ENCODE measurements at regions not wholly inside any gene's neighbourhood (a gene's known extent, or its start where the extent isn't known, plus 50 kb on each side); places are given as distances from the start of the nearest gene placed in this dataset.

DNA sequence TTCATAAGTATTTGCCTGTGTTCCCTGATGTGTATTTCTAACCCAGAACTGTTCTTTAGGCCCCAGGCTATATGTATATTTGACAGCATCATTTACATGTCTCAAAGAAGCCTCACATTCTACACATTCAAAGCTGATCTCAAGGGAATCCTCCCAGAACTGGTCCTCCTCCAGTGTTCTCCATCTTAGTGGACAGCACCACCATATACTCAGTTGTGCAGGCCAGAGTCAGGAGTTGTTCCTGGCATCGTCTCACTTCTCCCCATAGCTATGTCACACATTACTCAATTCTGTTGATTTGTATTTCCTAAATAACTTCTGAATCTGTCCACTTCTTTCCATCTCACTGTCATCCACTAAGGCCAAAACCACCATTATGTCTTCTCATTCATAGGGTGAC is 82.8 kb upstream of the TRPC3 start:
- H3K9me2 ChIP-seq (replicated peaks; ENCODE audit: low read depth, low read length) = no peaks in the 10 kb centered on the region; the same call in 1 of the 2 replicates
- H3K9ac ChIP-seq (ENCODE audit: low read depth, low read length, poor library complexity, severe bottlenecking) = no peak overlapping the region
- no peaks in the 10 kb centered on the region for H3K27me3 ChIP-seq (ENCODE audit: insufficient read depth, low read length, poor library complexity, severe bottlenecking)
- H2AFZ ChIP-seq (ENCODE audit: low read length) = no peak overlapping the region
- no peak overlapping the region for H3K4me2 ChIP-seq (ENCODE audit: low read depth, low read length, poor library complexity, severe bottlenecking)
- H3K79me2 ChIP-seq (ENCODE audit: insufficient read depth, low read length) = no peaks in the 10 kb centered on the region
- no peaks in the 10 kb centered on the region for H3K36me3 ChIP-seq (ENCODE audit: insufficient read depth, low read length)
- no peak overlapping the region for H3K4me3 ChIP-seq (ENCODE audit: low read length, poor library complexity, severe bottlenecking)
- H4K20me1 ChIP-seq (ENCODE audit: insufficient read depth, low read length, poor library complexity, severe bottlenecking) = no peaks in the 10 kb centered on the region
- H3F3A ChIP-seq (ENCODE audit: low read depth) = no peaks in the 10 kb centered on the region
- no peaks in the 10 kb centered on the region for H3K9me3 ChIP-seq (ENCODE audit: insufficient read depth, low read depth, low read length)
- no peaks in the 10 kb centered on the region for H3K4me1 ChIP-seq (ENCODE audit: insufficient read depth, low read length, poor library complexity, severe bottlenecking)
- TF ChIP-seq EZH2phosphoT487 (IDR thresholded peaks at IDR 0.05; ENCODE audit: borderline replicate concordance) = no peak
- TF ChIP-seq, protein P1, sequence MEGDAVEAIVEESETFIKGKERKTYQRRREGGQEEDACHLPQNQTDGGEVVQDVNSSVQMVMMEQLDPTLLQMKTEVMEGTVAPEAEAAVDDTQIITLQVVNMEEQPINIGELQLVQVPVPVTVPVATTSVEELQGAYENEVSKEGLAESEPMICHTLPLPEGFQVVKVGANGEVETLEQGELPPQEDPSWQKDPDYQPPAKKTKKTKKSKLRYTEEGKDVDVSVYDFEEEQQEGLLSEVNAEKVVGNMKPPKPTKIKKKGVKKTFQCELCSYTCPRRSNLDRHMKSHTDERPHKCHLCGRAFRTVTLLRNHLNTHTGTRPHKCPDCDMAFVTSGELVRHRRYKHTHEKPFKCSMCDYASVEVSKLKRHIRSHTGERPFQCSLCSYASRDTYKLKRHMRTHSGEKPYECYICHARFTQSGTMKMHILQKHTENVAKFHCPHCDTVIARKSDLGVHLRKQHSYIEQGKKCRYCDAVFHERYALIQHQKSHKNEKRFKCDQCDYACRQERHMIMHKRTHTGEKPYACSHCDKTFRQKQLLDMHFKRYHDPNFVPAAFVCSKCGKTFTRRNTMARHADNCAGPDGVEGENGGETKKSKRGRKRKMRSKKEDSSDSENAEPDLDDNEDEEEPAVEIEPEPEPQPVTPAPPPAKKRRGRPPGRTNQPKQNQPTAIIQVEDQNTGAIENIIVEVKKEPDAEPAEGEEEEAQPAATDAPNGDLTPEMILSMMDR (conservative IDR thresholded peaks at IDR 0.05; ENCODE audit: low read length) = no peak

DNA sequence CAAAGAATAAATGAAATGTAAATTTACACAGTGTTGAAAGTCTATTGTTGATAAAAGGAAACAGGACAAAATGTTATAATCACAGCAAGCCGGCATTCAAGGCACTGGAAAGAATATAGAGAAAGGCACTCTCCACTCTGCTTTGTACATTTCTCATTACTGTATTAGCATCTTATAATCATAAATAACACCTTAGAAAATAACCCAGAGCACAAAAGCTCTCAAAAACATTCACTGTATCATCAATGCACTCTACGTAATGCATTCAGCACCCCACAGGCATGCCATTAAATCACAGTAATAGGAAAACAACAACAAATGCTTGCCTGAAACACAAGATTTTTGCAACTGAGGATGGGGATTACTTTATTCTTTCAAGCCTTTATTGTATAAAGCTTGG is 75.3 kb upstream of the TRPC3 start:
- Histone ChIP-seq H4K20me1 (ENCODE audit: insufficient read depth, low read length, poor library complexity, severe bottlenecking) (no peaks in the 10 kb centered on the region), H2AFZ (ENCODE audit: low read length) (no peak overlapping the region), H3K27me3 (ENCODE audit: insufficient read depth, low read length, poor library complexity, severe bottlenecking) (no peaks in the 10 kb centered on the region), H3K79me2 (ENCODE audit: insufficient read depth, low read length) (no peaks in the 10 kb centered on the region), H3K9me2 (replicated peaks; ENCODE audit: low read depth, low read length) (no peaks in the 10 kb centered on the region), H3F3A (ENCODE audit: low read depth) (no peaks in the 10 kb centered on the region), H3K36me3 (ENCODE audit: insufficient read depth, low read length) (no peaks in the 10 kb centered on the region), H3K9me3 (ENCODE audit: insufficient read depth, low read depth, low read length) (no peaks in the 10 kb centered on the region), H3K4me3 (ENCODE audit: low read length, poor library complexity, severe bottlenecking) (no peak overlapping the region), H3K4me1 (ENCODE audit: insufficient read depth, low read length, poor library complexity, severe bottlenecking) (no peaks in the 10 kb centered on the region), H3K9ac (ENCODE audit: low read depth, low read length, poor library complexity, severe bottlenecking) (no peak overlapping the region), H3K4me2 (ENCODE audit: low read depth, low read length, poor library complexity, severe bottlenecking) (no peak overlapping the region)
- TF ChIP-seq, protein P1 (conservative IDR thresholded peaks at IDR 0.05; ENCODE audit: low read length) = no peak
- TF ChIP-seq EZH2phosphoT487 (IDR thresholded peaks at IDR 0.05; ENCODE audit: borderline replicate concordance) = no peak

DNA sequence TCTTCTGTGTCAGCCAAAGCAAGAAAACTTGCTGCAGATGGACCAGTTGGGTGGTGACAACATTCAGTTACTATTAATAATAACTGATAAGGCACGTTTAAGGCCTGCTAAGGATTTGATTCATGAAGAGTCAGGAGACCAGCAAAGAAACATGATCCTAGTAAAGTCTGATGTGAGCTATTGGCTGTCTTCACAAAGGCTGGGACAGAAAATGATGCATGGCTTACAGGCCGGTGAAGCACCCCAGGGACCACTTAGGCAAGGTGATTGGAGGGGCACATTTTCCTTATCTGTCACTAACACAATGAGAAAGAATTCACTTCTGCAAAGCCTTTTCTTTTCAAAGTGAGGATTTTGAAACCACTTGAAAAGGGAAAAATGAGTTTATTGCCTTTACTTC is 65.4 kb upstream of the TRPC3 start:
- H2AFZ ChIP-seq (ENCODE audit: low read length) = no peak overlapping the region
- TF ChIP-seq EZH2phosphoT487 (IDR thresholded peaks at IDR 0.05; ENCODE audit: borderline replicate concordance) = no peak
- TF ChIP-seq, protein P1 (conservative IDR thresholded peaks at IDR 0.05; ENCODE audit: low read length) = no peak
- H4K20me1 ChIP-seq (ENCODE audit: insufficient read depth, low read length, poor library complexity, severe bottlenecking) = no peaks in the 10 kb centered on the region
- no peaks in the 10 kb centered on the region for H3K27me3 ChIP-seq (ENCODE audit: insufficient read depth, low read length, poor library complexity, severe bottlenecking)
- no peaks in the 10 kb centered on the region for H3K9me3 ChIP-seq (ENCODE audit: insufficient read depth, low read depth, low read length)
- H3K4me1 ChIP-seq (ENCODE audit: insufficient read depth, low read length, poor library complexity, severe bottlenecking) = no peaks in the 10 kb centered on the region
- H3F3A ChIP-seq (ENCODE audit: low read depth) = no peaks in the 10 kb centered on the region
- no peak overlapping the region for H3K9ac ChIP-seq (ENCODE audit: low read depth, low read length, poor library complexity, severe bottlenecking)
- no peaks in the 10 kb centered on the region for H3K9me2 ChIP-seq (replicated peaks; ENCODE audit: low read depth, low read length)
- H3K79me2 ChIP-seq (ENCODE audit: insufficient read depth, low read length) = no peaks in the 10 kb centered on the region
- H3K36me3 ChIP-seq (ENCODE audit: insufficient read depth, low read length) = no peaks in the 10 kb centered on the region
- no peak overlapping the region for H3K4me2 ChIP-seq (ENCODE audit: low read depth, low read length, poor library complexity, severe bottlenecking)
- H3K4me3 ChIP-seq (ENCODE audit: low read length, poor library complexity, severe bottlenecking) = no peak overlapping the region

All from Loucy (cell line).